Tibial artery (tissue), 4 donors: ENCODE measurements at regions not wholly inside any gene's neighbourhood (a gene's known extent, or its start where the extent isn't known, plus 50 kb on each side); places are given as distances from the start of the nearest gene placed in this dataset.

Source experiments
- DNase-seq, 2 donors: peaks; one replicate each; pipeline ENCODE4 v3.0.0-alpha.2; 2019
- H3K27ac ChIP-seq, 2 donors: fragments of 200-600 bp; sonication (generic) in 1 of 2; 1 replicate in 1 of 2; 2 replicates in 1 of 2; pipeline ENCODE4 v1.5.1; 2018 to 2019; ENCODE audit warnings: mild to moderate bottlenecking in 1 of 2
- H3K27me3 ChIP-seq, 2 donors: fragments of 200-600 bp; sonication (generic) in 1 of 2; one replicate each; pipeline versions ENCODE4 v1.5.1 to v1.6.0; 2016 to 2019
- H3K36me3 ChIP-seq, 3 donors: fragments of 200-600 bp; sonication (generic) in 2 of 3; one replicate each; pipeline ENCODE4 v1.5.1; 2016 to 2019; ENCODE audit warnings: mild to moderate bottlenecking in 2 of 3
- H3K4me1 ChIP-seq, 4 donors: fragments of 200-600 bp; sonication (generic) in 2 of 4; 1 replicate in 3 of 4; 2 replicates in 1 of 4; pipeline ENCODE4 v1.5.1; 2016 to 2019
- H3K4me3 ChIP-seq, 2 donors: fragments of 200-600 bp; sonication (generic) in 1 of 2; 1 replicate in 1 of 2; 2 replicates in 1 of 2; pipeline ENCODE4 v1.5.1; 2018 to 2019; ENCODE audit warnings: mild to moderate bottlenecking in 2 of 2
- H3K9me3 ChIP-seq, 3 donors: fragments of 200-600 bp; sonication (generic) in 1 of 3; one replicate each; pipeline ENCODE4 v1.5.1; 2016 to 2019
- intact Hi-C: fragments of 100-400 bp; cut with DNase I; formaldehyde crosslinking; loops from one replicate; pipeline ENCODE4 v1.15.0; 2023; ENCODE audit warnings: low total_unique reads
- TF ChIP-seq, protein P1 (sequence below), 2 experiments: fragments of 200-600 bp in 1 of 2; fragments of 450-650 bp in 1 of 2; IDR thresholded peaks; one replicate each; pipeline ENCODE4 v1.5.1; 2017 to 2019; ENCODE audit warnings: antibody characterized with exemption in 2 of 2, mild to moderate bottlenecking in 1 of 2, moderate library complexity in 1 of 2

DNA sequence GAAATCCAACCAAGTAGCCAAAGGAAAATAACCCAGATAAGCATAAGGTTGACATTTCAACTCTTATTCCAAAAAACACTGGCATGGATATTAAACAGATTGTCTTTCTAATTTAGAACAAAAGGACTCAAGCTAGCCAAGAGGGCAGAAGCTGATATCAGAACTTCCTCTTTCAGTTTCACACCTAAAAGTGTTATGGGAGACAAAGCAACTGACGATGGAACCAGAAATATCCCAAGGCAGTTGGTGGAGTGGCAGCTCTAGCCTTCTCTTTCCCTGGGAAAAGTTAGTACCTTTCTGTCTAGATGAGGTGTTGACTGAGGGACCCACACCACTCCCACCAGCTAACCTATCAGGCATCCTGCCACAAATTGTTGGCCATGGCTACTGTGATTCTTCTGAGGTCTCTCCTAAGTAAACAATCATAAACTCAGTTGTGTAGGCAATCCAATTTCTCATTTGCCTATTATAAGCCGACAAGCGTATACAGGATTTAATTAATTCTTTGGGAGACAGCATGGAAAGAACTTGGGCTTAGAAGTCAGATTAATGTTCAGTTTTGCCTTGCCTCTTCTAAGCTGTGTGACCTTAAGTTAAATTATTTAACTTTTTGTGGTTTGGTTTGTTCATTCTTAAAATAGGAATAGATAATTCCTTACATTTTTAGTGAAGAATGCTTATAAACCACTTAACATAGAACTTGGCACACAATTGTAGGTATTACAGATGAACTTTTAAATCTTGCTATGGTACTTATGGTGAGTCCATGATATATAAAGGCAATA is 110.9 kb upstream of the ADAMTSL1 start:
- Histone ChIP-seq H3K4me1 (no peaks in the 10 kb centered on the region), H3K27me3 (no peaks in the 10 kb centered on the region), H3K4me3 (no peak overlapping the region), H3K36me3 (no peaks in the 10 kb centered on the region), H3K9me3 (no peaks in the 10 kb centered on the region), H3K27ac (no peak overlapping the region)
- DNase-seq, result no peak
- intact Hi-C loops, result no loop called here
- TF ChIP-seq, protein P1, sequence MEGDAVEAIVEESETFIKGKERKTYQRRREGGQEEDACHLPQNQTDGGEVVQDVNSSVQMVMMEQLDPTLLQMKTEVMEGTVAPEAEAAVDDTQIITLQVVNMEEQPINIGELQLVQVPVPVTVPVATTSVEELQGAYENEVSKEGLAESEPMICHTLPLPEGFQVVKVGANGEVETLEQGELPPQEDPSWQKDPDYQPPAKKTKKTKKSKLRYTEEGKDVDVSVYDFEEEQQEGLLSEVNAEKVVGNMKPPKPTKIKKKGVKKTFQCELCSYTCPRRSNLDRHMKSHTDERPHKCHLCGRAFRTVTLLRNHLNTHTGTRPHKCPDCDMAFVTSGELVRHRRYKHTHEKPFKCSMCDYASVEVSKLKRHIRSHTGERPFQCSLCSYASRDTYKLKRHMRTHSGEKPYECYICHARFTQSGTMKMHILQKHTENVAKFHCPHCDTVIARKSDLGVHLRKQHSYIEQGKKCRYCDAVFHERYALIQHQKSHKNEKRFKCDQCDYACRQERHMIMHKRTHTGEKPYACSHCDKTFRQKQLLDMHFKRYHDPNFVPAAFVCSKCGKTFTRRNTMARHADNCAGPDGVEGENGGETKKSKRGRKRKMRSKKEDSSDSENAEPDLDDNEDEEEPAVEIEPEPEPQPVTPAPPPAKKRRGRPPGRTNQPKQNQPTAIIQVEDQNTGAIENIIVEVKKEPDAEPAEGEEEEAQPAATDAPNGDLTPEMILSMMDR (IDR thresholded peaks at IDR 0.05), result no peak

DNA sequence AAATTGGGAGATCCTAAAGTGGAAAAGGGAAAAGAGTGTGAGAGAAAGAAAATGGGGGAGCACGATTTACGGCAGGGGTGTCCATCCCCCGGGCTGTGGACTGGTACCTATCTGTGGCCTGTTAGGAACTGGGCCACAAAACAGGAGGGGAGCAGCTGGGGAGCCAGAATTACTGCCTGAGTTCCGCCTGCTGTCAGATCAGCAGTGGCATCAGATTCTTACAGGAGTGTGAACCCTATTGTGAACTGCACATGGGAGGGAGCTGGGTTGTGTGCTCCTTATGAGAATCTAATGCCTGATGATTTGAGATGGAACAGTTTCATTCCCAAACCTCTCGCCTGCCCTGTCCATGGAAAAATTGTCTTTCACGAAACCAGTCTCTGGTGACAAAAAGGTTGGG is 108.3 kb upstream of the ADAMTSL1 start:
- H3K4me3 ChIP-seq, result no peak overlapping the region
- TF ChIP-seq, protein P1 (IDR thresholded peaks at IDR 0.05), result no peak

GRCh38 chr9:18366184-18366583 is 107.8 kb upstream of the ADAMTSL1 start:
- no peaks in the 10 kb centered on the region for H3K27me3 ChIP-seq
- no peaks in the 10 kb centered on the region for H3K9me3 ChIP-seq
- no peaks in the 10 kb centered on the region for H3K4me1 ChIP-seq
- H3K36me3 ChIP-seq, result no peaks in the 10 kb centered on the region
- intact Hi-C loops, result no loop called here
- no peak overlapping the region for H3K27ac ChIP-seq
- no peak overlapping the region for H3K4me3 ChIP-seq
- DNase-seq, result no peak
- TF ChIP-seq, protein P1 (IDR thresholded peaks at IDR 0.05), result no peak

More for the DNA sequence above, 108.3 kb upstream of the ADAMTSL1 start:
- no peaks in the 10 kb centered on the region for H3K36me3 ChIP-seq
- H3K9me3 ChIP-seq, result no peaks in the 10 kb centered on the region
- intact Hi-C loops, result no loop called here
- no peaks in the 10 kb centered on the region for H3K27me3 ChIP-seq
- H3K4me1 ChIP-seq, result no peaks in the 10 kb centered on the region
- no peak overlapping the region for H3K27ac ChIP-seq
- no peak for DNase-seq

DNA sequence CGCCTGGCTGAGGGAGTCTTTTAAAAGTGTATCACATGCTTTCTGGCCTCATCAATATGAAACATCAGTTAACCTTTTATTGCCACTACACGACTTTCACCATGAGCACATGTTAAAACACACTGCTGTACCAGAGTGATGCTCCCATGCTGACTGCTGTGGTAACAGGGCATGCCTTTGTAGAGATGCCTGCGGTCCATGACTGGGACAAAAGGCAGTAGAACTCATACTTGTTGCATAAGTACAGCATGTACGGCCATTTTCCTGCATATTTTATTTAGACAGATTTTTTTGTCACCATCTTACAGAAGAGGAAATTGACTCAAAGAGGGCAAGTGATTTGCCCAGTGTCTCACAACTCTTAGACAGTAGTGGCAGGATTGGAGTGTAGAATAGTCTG is 105.7 kb upstream of the ADAMTSL1 start:
- TF ChIP-seq, protein P1 (IDR thresholded peaks at IDR 0.05), result no peak
- Histone ChIP-seq H3K4me3 (no peak overlapping the region), H3K36me3 (no peaks in the 10 kb centered on the region), H3K4me1 (no peaks in the 10 kb centered on the region), H3K27me3 (no peaks in the 10 kb centered on the region), H3K9me3 (no peaks in the 10 kb centered on the region), H3K27ac (no peak overlapping the region)
- intact Hi-C loops, result no loop called here
- DNase-seq, result no peak

DNA sequence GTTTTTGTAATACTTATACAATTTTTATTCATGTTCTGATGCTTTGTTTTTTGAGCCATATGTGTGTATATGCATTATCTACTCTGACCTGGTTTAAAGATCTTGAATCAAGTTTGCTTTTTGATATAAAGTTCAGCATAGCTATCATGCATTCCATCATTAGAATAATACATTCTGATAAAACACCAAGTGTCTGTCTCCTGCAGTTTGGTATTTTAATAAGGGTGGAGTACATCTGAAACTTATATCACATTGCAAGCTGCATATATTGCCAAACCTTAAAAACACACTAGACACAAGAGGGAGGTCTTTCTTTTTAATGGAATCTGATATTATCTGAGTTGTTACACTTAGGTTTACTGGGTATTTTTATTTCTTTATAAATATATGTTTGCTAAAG is 102.8 kb upstream of the ADAMTSL1 start:
- Histone ChIP-seq H3K27ac (no peak overlapping the region), H3K4me3 (no peak overlapping the region), H3K9me3 (no peaks in the 10 kb centered on the region), H3K4me1 (no peaks in the 10 kb centered on the region), H3K27me3 (no peaks in the 10 kb centered on the region), H3K36me3 (no peaks in the 10 kb centered on the region)
- DNase-seq, result no peak
- intact Hi-C loops, result no loop called here
- TF ChIP-seq, protein P1 (IDR thresholded peaks at IDR 0.05), result no peak
